SK-N-SH treated with all-trans-retinoic acid at 6 μM for 48 hours (cell line): ENCODE measurements at regions not wholly inside any gene's neighbourhood (a gene's known extent, or its start where the extent isn't known, plus 50 kb on each side); places are given as distances from the start of the nearest gene placed in this dataset.

Experiments used
- ATAC-seq: fragments of 200-7000 bp; cut with Tn5 transposase; 3 replicates; pipeline ENCODE4 v1.9.1; 2020; ENCODE audit warnings: mild to moderate bottlenecking, moderate library complexity
- ARNTL ChIP-seq: fragments of 450-650 bp; formaldehyde crosslinking; IDR thresholded peaks from 2 replicates; pipeline ENCODE4 v1.5.0; 2020; ENCODE audit warnings: low read depth, mild to moderate bottlenecking, moderate library complexity, borderline replicate concordance
- BACH2 ChIP-seq: fragments of 250-450 bp; sonication (Bioruptor Pico); IDR thresholded peaks from 2 replicates; pipeline ENCODE4 v1.9.0; 2021; ENCODE audit warnings: mild to moderate bottlenecking, borderline replicate concordance
- GLIS3 ChIP-seq: fragments of 250-450 bp; sonication (Bioruptor Pico); IDR thresholded peaks from 2 replicates; pipeline ENCODE4 v1.5.0; 2020; ENCODE audit warnings: mild to moderate bottlenecking, moderate library complexity
- ISL1 ChIP-seq: fragments of 250-450 bp; sonication (Bioruptor Pico); IDR thresholded peaks from 2 replicates; pipeline ENCODE4 v2.1.2; 2022; ENCODE audit warnings: mild to moderate bottlenecking, moderate library complexity
- OSR1 ChIP-seq: fragments of 250-450 bp; sonication (Bioruptor Pico); IDR thresholded peaks from 2 replicates; pipeline ENCODE4 v1.8.0; 2022; ENCODE audit warnings: moderate library complexity, mild to moderate bottlenecking, inconsistent platforms
- PPARA ChIP-seq: fragments of 250-450 bp; sonication (Bioruptor Pico); IDR thresholded peaks from 2 replicates; pipeline ENCODE4 v1.5.0; 2020; ENCODE audit warnings: mild to moderate bottlenecking, borderline replicate concordance
- RARB ChIP-seq: fragments of 250-450 bp; sonication (Bioruptor Pico); IDR thresholded peaks from 2 replicates; pipeline ENCODE4 v1.8.0; 2021; ENCODE audit warnings: mild to moderate bottlenecking, moderate library complexity
- SNAI2 ChIP-seq: fragments of 250-450 bp; sonication (Bioruptor Pico); IDR thresholded peaks from 2 replicates; pipeline ENCODE4 v1.5.0; 2020; ENCODE audit warnings: mild to moderate bottlenecking, moderate library complexity
- TCF4 ChIP-seq: fragments of 250-450 bp; sonication (Bioruptor Pico); IDR thresholded peaks from 2 replicates; pipeline ENCODE4 v1.8.0; 2021; ENCODE audit warnings: mild to moderate bottlenecking, moderate library complexity, borderline replicate concordance
- ZC3H10 ChIP-seq: fragments of 250-450 bp; sonication (Bioruptor Pico); IDR thresholded peaks from 2 replicates; pipeline ENCODE4 v1.5.1; 2021; ENCODE audit warnings: mild to moderate bottlenecking, moderate library complexity
- ZFP3 ChIP-seq: fragments of 250-450 bp; sonication (Bioruptor Pico); IDR thresholded peaks from 2 replicates; pipeline ENCODE4 v1.5.0; 2020; ENCODE audit warnings: mild to moderate bottlenecking, moderate library complexity
- ZFP30 ChIP-seq: fragments of 450-650 bp; formaldehyde crosslinking; IDR thresholded peaks from 2 replicates; pipeline ENCODE4 v1.5.0; 2022; ENCODE audit warnings: mild to moderate bottlenecking, moderate library complexity
- ZNF565 ChIP-seq: fragments of 450-650 bp; formaldehyde crosslinking; conservative IDR thresholded peaks from 2 replicates; pipeline ENCODE4 v1.5.0; 2020; ENCODE audit warnings: low read depth, mild to moderate bottlenecking, moderate library complexity
- ZNF70 ChIP-seq: fragments of 450-650 bp; formaldehyde crosslinking; IDR thresholded peaks from 2 replicates; pipeline ENCODE4 v1.5.0; 2020; ENCODE audit warnings: mild to moderate bottlenecking, moderate library complexity
- ZNF8 ChIP-seq: fragments of 450-650 bp; formaldehyde crosslinking; IDR thresholded peaks from 2 replicates; pipeline ENCODE4 v1.5.0; 2020; ENCODE audit warnings: mild to moderate bottlenecking, moderate library complexity
- TF ChIP-seq, protein P1 (sequence below): fragments of 250-450 bp; sonication (Bioruptor Pico); IDR thresholded peaks from 2 replicates; pipeline ENCODE4 v1.5.1; 2020; ENCODE audit warnings: low read depth, mild to moderate bottlenecking, moderate library complexity
- TF ChIP-seq, protein P2 (sequence below): fragments of 250-450 bp; sonication (Bioruptor Pico); IDR thresholded peaks from 2 replicates; pipeline ENCODE4 v1.8.0; 2020; ENCODE audit warnings: mild to moderate bottlenecking, moderate library complexity, borderline replicate concordance
- TF ChIP-seq, protein P3 (sequence below): fragments of 250-450 bp; sonication (Bioruptor Pico); IDR thresholded peaks from 2 replicates; pipeline ENCODE4 v1.5.1; 2021; ENCODE audit warnings: mild to moderate bottlenecking, moderate library complexity
- TF ChIP-seq, protein P4 (sequence below): fragments of 250-450 bp; sonication (Bioruptor Pico); IDR thresholded peaks from 2 replicates; pipeline ENCODE4 v1.8.0; 2021; ENCODE audit warnings: low read depth, mild to moderate bottlenecking, moderate library complexity, borderline replicate concordance

DNA sequence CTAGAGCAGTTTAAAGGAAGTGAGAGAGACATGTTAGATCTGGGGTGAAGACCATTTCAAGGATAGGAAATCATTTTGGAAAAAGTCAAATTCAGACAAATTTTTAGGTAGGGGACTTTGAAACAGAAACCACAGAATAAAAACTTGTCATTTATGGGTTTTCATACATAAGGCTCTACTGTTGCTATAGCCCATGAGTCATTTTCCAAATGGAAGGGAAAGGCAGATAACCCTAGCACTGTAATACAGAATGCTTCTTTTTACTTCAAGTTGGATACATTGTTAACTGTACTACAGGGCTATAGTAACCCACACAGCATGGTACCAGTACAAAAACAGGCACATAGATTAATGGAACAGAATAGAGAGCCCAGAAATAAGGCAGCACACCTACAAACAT, 455.4 kb downstream of the EBF1 start:
- TF ChIP-seq OSR1 (CRISPR knock-in tag) (no peak), GLIS3 (CRISPR knock-in tag) (no peak), ZNF70 (no peak), ZFP30 (CRISPR knock-in tag) (no peak)
- TF ChIP-seq, protein P1, sequence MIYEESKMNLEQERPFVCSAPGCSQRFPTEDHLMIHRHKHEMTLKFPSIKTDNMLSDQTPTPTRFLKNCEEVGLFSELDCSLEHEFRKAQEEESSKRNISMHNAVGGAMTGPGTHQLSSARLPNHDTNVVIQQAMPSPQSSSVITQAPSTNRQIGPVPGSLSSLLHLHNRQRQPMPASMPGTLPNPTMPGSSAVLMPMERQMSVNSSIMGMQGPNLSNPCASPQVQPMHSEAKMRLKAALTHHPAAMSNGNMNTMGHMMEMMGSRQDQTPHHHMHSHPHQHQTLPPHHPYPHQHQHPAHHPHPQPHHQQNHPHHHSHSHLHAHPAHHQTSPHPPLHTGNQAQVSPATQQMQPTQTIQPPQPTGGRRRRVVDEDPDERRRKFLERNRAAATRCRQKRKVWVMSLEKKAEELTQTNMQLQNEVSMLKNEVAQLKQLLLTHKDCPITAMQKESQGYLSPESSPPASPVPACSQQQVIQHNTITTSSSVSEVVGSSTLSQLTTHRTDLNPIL (CRISPR knock-in tag) = no peak
- no peak for ATAC-seq

DNA sequence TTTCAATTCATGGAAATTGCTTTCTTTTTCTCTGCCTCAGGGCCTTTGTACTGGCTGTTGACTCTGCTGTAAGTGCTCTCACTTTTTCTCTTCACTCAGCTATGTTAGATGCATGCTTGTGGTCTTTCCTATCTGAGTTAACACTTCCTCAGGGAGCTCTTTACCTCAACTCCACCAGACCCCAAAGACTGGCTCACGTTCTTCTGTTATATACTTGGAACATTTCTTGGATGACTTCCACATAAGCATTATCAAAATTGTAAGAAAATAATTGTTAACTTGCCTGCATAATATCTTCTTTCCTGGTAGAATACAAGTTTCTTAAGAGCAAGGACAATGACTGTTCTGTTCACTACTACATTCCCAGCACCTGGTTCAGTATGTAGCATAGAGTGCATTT, 455.9 kb downstream of the EBF1 start:
- no peak for ATAC-seq
- TF ChIP-seq ISL1 (CRISPR knock-in tag) (no peak), OSR1 (CRISPR knock-in tag) (no peak), ZNF70 (no peak), RARB (CRISPR knock-in tag) (no peak), PPARA (no peak), ZNF8 (CRISPR knock-in tag) (no peak)
- TF ChIP-seq, protein P2, sequence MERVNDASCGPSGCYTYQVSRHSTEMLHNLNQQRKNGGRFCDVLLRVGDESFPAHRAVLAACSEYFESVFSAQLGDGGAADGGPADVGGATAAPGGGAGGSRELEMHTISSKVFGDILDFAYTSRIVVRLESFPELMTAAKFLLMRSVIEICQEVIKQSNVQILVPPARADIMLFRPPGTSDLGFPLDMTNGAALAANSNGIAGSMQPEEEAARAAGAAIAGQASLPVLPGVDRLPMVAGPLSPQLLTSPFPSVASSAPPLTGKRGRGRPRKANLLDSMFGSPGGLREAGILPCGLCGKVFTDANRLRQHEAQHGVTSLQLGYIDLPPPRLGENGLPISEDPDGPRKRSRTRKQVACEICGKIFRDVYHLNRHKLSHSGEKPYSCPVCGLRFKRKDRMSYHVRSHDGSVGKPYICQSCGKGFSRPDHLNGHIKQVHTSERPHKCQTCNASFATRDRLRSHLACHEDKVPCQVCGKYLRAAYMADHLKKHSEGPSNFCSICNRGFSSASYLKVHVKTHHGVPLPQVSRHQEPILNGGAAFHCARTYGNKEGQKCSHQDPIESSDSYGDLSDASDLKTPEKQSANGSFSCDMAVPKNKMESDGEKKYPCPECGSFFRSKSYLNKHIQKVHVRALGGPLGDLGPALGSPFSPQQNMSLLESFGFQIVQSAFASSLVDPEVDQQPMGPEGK (CRISPR knock-in tag) = no peak
- TF ChIP-seq, protein P3, sequence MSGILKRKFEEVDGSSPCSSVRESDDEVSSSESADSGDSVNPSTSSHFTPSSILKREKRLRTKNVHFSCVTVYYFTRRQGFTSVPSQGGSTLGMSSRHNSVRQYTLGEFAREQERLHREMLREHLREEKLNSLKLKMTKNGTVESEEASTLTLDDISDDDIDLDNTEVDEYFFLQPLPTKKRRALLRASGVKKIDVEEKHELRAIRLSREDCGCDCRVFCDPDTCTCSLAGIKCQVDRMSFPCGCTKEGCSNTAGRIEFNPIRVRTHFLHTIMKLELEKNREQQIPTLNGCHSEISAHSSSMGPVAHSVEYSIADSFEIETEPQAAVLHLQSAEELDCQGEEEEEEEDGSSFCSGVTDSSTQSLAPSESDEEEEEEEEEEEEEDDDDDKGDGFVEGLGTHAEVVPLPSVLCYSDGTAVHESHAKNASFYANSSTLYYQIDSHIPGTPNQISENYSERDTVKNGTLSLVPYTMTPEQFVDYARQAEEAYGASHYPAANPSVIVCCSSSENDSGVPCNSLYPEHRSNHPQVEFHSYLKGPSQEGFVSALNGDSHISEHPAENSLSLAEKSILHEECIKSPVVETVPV (CRISPR knock-in tag) = no peak
- TF ChIP-seq, protein P4, sequence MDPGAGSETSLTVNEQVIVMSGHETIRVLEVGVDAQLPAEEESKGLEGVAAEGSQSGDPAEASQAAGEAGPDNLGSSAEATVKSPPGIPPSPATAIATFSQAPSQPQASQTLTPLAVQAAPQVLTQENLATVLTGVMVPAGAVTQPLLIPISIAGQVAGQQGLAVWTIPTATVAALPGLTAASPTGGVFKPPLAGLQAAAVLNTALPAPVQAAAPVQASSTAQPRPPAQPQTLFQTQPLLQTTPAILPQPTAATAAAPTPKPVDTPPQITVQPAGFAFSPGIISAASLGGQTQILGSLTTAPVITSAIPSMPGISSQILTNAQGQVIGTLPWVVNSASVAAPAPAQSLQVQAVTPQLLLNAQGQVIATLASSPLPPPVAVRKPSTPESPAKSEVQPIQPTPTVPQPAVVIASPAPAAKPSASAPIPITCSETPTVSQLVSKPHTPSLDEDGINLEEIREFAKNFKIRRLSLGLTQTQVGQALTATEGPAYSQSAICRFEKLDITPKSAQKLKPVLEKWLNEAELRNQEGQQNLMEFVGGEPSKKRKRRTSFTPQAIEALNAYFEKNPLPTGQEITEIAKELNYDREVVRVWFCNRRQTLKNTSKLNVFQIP (CRISPR knock-in tag) = no peak

DNA sequence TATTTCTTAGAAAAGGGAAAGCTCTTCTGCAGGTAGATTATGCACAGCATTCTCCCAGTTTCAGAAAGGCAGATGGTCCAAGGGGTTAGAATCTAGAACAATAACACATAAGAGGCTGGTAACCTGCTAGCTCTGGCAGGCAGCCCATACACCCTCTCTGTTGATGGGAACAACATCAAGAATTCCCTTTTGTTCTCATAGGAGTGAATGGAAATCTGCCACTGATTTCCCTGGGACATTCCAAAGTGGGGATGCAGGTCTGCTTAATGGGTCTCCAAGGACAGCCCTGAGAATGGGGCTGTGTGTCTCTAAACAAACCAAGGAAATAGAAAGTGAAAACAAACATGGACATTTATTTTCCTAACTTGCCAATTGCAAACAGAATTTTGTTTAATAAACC, 456.8 kb downstream of the EBF1 start:
- TF ChIP-seq SNAI2 (CRISPR knock-in tag) = no peak
- no peak for TF ChIP-seq ARNTL (CRISPR knock-in tag)
- TF ChIP-seq, protein P3 (CRISPR knock-in tag) = no peak
- no peak for TF ChIP-seq PPARA
- ATAC-seq = no peak

DNA sequence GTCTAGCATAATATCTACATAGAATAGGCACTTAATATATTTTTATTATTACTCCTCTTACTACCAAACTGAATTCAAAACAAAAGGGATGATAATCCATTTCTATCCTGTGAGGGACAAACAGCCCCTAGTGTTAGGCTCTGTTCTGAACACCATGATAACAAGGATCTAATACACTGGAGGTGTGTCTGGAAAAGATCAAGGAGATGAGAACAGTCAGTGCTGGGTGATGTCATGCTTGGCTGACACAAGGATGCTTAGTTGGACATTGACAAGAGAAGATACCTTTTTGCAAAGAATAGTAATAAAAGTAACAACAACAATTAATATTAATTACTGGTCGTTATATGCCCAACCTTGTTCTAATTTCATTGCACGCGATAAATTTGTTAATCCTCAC, 458.7 kb downstream of the EBF1 start:
- ATAC-seq = no peak
- no peak for TF ChIP-seq TCF4 (CRISPR knock-in tag)
- TF ChIP-seq BACH2 = no peak
- no peak for TF ChIP-seq ZFP3 (CRISPR knock-in tag)
- TF ChIP-seq ISL1 (CRISPR knock-in tag) = no peak
- TF ChIP-seq, protein P1 (CRISPR knock-in tag) = no peak
- TF ChIP-seq, all 23 proteins: peak for 0

DNA sequence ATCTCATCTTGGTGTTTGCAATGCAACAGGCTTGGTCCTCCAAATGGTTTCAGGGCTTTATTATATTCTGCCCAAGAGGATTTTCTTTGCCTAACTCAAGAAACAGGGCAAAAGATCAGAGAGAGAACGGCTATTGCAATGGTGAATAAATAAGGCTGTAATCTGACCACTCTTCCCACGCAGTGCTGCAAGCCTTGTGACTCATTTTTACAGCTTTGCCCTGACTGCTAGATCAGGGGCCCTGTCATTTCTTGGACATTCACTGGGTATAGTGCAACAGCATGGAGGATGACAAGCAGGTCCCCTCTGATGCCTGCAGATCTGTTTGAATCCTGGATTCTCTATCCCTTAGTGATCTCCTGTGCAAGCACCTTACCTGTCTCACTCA, 459.1 kb downstream of the EBF1 start:
- no peak for ATAC-seq
- no peak for TF ChIP-seq ARNTL (CRISPR knock-in tag)
- TF ChIP-seq GLIS3 (CRISPR knock-in tag) = no peak
- TF ChIP-seq TCF4 (CRISPR knock-in tag) = no peak
- TF ChIP-seq, protein P3 (CRISPR knock-in tag) = no peak
- TF ChIP-seq, protein P4 (CRISPR knock-in tag) = no peak
- TF ChIP-seq ZNF8 (CRISPR knock-in tag) = no peak
- TF ChIP-seq ISL1 (CRISPR knock-in tag) = no peak
- TF ChIP-seq ZNF565 (CRISPR knock-in tag) = no peak
- TF ChIP-seq ZFP3 (CRISPR knock-in tag) = no peak
- TF ChIP-seq SNAI2 (CRISPR knock-in tag) = no peak
- no peak for TF ChIP-seq ZNF70
- TF ChIP-seq, protein P1 (CRISPR knock-in tag) = no peak
- TF ChIP-seq ZC3H10 = no peak
